GM19468 (cell line): ENCODE measurements at regions not wholly inside any gene's neighbourhood (a gene's known extent, or its start where the extent isn't known, plus 50 kb on each side); places are given as distances from the start of the nearest gene placed in this dataset.
A peak's percentile ranks its signal among the peaks of the same experiment; 100 is the strongest.

Experiments used
- ATAC-seq: cut with Tn5 transposase; IDR thresholded peaks from one replicate; pipeline ENCODE4 v1.9.1; 2021; ENCODE audit warnings: mild to moderate bottlenecking, moderate library complexity, moderate number of reproducible peaks; ENCODE audit not compliant: unreplicated experiment; ENCODE audit errors: extremely low read depth

DNA sequence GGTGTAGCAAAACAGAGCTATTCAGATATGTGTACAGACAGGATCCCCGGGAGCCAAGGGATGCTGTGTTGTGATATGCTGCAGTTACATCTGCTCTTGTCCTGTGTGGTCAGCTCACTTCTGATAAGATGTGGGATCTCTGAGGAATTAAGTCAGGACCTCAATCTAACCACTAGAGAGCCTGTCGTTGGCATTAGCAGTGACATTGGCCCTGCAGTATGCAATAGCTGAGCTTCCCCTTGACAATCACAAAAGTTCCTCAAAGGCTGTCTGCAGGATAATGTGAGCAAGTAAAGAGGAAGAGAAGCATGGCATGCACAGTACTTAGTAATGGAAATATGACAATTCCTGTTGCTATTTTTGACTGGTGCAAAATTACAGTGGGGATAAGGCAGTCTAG is 203.4 kb upstream of the MIR17HG start:
- ATAC-seq: no peak

GRCh38 chr13:91144486-91144885 is 203.0 kb upstream of the MIR17HG start:
- no peak for ATAC-seq

- no peak for ATAC-seq
Measured at GRCh38 chr13:91145571-91146205, 201.8 kb upstream of the MIR17HG start.

DNA sequence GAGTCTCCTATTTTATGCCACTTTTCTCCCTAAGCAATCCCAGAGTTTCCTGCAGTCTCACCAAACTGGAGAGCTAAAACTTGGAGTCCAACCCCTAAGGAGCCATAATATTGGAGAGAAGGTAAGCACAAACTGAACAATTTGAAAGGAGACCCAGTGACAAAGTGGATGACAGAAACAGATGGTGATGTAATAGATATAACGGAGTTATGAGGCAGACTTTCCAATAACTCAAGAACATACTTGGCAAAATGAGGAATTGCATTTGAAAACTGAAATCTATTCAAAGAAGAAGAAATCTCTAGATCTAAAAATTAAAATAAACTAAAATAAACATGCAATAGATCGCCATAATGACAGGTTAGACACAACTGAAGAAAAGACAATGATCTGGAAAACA is 200.9 kb upstream of the MIR17HG start:
- no peak for ATAC-seq

DNA sequence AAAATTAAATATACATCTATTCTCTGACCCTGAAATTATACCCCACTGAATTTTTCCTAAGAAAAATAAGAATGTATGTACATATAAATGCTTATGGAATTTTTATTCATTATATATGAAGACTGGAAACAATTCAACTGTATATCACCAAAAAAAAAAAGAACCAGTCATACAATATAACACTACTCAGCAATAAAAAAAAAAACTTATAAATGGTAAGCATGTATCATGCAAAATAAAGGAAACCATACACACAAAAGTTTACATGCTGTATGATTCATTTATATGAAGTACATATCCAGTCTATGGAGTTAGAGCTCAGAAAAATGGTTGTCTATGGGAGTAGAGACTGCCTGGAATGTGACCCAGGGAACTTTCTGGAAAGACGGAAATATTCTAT is 199.4 kb upstream of the MIR17HG start:
- ATAC-seq: no peak

DNA sequence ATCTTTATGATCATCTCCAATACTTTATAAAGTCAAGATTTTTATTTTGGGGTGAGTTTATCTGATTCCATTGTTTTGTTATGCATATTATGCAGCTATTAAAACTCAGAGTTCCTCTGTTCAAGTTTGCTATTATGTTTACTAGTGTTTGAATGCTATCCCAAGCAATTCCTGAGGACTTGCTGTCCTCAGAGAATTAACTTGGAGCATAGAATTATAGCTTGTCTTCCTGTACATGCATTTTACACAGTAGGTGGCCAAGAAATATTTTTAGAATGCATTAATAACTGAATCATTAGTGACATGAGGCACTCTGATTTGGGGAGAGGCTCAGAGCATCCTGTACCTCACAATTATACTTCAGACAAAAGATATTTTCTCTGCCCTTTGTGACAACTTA is 195.6 kb upstream of the MIR17HG start:
- ATAC-seq: no peak

DNA sequence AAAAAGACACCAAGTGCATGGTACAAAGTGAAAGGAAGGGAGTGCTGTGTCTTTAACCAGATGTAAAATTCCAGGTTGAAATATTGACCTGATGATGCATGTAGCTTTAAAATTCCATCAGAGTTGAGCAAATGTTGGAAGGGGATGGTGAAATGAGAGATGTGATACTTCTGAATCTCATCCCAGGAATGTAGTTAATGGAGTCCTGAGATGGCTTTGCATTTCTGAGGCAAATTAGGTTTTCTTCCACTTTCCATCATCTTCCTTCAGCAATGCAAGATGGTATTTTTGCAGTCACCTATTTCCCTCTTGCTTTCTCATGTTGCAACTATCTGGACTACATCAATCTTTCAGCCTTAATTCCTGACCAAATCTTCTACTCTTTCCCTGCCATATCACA is 194.1 kb upstream of the MIR17HG start:
- ATAC-seq: no peak

- peak; percentile 34 for ATAC-seq
Measured at GRCh38 chr13:91154558-91155353, 192.7 kb upstream of the MIR17HG start.

GRCh38 chr13:91155512-91156114 is 191.9 kb upstream of the MIR17HG start:
- no peak for ATAC-seq

DNA sequence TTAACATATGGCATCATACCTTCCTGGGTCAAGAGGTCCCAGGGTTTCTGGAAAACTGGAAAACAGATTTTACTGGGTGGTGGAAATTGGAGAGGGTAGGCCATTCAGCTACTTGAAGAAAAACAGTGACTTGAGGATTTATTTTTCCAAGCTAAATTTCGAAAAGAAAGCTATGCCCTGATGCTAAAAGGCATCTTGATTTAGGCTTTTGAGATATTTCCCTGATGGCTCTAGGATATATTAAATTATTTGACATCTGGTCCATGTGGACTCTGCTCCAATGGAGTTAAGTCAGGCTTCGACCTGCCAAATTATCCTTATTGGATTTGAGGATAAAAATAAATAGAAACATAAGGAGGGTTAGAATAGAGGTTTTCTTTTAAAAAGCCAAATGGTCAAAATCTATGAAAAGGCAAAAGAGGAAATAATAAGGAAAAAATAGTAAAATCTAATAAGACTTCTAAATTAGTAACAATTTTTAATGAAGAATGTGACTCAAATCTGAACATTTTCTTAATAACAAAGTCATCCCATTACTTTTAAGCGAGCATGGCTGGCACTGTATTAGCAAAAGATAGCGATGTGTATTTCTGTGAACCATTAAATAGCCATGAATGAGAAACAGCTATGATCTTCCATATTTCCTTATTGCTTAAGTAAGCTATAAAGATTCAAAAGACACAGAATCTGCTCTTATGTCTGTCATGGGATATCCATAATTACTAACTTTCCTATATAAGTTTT is 190.0 kb upstream of the MIR17HG start:
- no peak for ATAC-seq

DNA sequence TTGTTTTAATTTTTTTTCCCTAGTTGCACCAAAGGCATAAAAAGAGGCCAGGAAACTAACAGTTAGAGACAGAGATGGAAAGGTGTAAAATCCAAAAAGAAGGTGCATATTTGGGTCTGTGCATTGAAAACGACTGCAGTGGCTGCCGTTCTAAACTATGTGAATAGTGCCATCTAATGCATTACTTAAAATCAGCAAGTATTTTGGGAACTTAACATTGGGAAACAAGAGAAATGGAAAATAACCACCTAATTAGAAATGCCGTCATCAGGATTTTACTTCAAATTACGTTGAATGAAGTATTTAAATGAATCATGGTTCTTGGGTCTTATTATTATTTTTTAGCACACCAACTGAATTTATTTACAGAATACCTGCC is 189.5 kb upstream of the MIR17HG start:
- ATAC-seq: no peak

- ATAC-seq: no peak
Measured at GRCh38 chr13:91162180-91162579, 185.3 kb upstream of the MIR17HG start.

DNA sequence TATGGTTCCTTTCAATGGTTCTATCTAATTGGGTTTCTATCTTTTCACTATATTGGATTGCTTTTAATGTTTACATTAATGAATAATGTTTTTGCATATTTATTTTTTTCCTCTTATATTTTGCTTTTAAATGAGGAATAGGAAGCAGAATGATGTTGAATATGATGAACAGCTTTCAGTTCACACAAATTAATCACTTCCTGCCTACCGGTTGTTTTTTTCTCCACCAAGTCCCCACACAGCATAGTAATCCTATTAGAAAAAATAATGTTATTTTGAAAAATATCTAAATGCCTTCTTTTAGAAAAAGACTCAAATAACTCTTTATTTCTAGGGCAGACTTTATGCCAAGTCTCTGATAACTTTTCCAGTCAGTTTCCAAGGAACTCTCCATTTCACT is 184.9 kb upstream of the MIR17HG start:
- no peak for ATAC-seq

DNA sequence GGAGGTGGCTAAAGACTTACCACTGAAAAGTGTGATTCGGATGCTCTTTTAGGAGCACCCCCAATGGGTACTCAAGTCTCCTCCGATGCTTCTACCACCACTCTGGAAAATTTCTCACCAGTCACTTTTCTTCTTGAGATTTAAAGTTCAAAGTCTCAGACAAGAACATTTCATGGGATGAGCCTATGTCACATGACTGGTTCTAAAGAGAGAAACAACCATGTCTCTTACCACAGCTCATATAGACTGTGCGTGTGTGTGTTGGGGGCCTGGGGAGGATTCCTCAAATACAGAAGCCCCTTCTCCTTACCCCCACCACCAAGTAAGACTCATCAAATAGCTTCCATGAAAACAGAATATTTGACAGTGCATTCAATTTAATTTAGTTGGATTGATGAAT is 181.7 kb upstream of the MIR17HG start:
- no peak for ATAC-seq

DNA sequence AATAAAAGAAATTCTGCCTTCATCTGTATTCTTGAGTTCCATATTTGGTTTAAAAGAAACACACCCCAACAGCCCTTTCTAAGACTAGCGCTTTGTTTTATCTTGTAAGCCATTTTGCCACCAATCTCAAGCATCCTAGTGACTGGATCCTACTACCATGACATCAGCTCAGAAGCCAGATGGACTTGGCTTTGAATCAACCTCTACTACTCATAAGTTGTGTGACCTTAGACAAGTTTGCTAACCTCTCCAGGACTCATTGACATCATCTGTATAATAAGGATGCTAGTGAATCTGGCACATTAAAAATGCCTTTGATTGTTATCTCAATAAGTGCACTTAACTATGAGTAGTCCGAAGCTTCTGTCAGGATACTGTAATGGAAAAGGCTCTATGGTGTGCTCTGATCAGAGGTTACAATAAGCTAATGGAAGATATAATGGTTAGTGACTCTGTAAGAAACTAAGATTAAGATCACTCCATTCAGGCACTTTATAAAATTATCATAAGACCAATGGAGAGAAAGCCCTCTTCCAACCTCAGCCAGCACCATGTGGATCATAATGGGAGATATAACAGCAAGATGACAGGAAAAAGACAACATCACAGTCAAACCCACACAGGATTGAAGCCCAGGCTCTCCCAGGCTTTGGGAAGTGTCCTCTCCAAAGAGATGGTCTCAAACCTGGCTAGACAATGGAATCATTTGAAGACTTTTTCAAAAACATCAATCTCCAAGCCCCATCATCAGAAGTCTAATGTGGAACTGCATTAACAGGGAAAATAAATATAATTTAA is 180.6 kb upstream of the MIR17HG start:
- ATAC-seq: no peak

GRCh38 chr13:91167706-91168385 is 179.6 kb upstream of the MIR17HG start:
- ATAC-seq: no peak

GRCh38 chr13:91168386-91168711 is 179.1 kb upstream of the MIR17HG start:
- no peak for ATAC-seq

- ATAC-seq: no peak
Measured at GRCh38 chr13:91169321-91170050, 178.0 kb upstream of the MIR17HG start.

DNA sequence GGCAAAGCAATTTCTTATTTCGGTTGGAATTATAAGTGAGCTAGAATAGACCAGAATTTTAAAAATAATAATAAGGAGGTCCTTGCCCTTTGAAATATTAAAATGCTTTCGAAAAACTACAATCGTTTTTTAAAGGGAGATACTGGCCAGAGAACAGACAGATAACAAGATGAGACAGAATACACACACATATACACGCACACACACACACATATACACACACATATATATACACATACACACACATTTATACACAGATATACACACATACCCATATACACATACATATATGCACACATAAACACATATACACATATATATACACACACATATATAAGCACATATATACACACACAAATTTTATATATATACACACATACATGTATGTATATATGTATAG is 175.3 kb upstream of the MIR17HG start:
- ATAC-seq: no peak
